ENCODE measurements at regions not wholly inside any gene's neighbourhood (a gene's known extent, or its start where the extent isn't known, plus 50 kb on each side); places are given as distances from the start of the nearest gene placed in this dataset.

DNA sequence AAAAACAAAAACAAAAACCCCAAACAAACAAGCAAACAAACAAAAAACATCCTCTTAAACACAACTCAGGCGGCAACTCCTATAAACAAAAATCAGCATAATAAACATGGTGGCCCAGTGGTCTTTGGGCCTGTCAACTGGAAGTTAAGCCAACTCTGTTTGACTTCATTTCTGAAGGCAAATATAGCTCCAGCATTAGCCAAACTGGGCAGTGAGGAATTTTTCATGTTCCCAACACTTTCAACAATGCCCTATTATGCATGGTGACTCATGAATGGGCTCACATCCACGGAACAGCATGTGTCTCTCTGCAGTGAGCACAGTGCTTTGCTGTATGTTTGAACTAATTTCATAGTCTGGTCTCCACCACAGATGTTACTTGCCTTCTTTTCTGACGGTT lies 143.9 kb upstream of the STC2 start (continued):
- TF ChIP-seq, protein P1, sequence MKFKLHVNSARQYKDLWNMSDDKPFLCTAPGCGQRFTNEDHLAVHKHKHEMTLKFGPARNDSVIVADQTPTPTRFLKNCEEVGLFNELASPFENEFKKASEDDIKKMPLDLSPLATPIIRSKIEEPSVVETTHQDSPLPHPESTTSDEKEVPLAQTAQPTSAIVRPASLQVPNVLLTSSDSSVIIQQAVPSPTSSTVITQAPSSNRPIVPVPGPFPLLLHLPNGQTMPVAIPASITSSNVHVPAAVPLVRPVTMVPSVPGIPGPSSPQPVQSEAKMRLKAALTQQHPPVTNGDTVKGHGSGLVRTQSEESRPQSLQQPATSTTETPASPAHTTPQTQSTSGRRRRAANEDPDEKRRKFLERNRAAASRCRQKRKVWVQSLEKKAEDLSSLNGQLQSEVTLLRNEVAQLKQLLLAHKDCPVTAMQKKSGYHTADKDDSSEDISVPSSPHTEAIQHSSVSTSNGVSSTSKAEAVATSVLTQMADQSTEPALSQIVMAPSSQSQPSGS (CRISPR knock-in tag; IDR thresholded peaks at IDR 0.05; ENCODE audit: borderline replicate concordance, low read depth): no peak

DNA sequence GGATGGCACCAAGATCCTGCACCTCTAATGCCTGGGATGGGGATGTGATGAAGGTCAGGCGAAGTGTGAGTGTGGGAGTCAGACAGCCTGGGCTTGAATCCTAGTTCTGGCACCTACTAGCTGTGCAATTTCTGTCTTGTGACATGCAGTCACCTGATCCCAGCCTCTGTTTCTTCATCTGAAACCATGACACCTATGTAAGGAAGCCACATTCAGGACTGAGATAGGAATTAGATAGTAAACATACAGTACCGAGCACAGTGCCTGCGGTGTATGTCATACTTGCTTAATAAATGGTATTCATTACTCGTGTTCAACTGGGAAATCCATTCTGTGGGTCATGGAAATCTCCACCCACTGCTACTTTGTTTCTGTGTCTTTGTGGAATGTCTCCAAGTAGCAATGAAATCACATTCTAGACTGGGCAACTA lies 140.6 kb upstream of the STC2 start:
- no peak for TF ChIP-seq EMX1 (CRISPR knock-in tag; IDR thresholded peaks at IDR 0.05)
- TF ChIP-seq GRHL2 (CRISPR knock-in tag; IDR thresholded peaks at IDR 0.05; ENCODE audit: insufficient replicate concordance, severe bottlenecking): no peak
- TF ChIP-seq SMAD3 (CRISPR knock-in tag; IDR thresholded peaks at IDR 0.05; ENCODE audit: borderline replicate concordance): no peak
- TF ChIP-seq ZBTB21 (CRISPR knock-in tag; IDR thresholded peaks at IDR 0.05; ENCODE audit: borderline replicate concordance): no peak
- no peak for TF ChIP-seq ZNF232 (CRISPR knock-in tag; IDR thresholded peaks at IDR 0.05)
- TF ChIP-seq, protein P2, sequence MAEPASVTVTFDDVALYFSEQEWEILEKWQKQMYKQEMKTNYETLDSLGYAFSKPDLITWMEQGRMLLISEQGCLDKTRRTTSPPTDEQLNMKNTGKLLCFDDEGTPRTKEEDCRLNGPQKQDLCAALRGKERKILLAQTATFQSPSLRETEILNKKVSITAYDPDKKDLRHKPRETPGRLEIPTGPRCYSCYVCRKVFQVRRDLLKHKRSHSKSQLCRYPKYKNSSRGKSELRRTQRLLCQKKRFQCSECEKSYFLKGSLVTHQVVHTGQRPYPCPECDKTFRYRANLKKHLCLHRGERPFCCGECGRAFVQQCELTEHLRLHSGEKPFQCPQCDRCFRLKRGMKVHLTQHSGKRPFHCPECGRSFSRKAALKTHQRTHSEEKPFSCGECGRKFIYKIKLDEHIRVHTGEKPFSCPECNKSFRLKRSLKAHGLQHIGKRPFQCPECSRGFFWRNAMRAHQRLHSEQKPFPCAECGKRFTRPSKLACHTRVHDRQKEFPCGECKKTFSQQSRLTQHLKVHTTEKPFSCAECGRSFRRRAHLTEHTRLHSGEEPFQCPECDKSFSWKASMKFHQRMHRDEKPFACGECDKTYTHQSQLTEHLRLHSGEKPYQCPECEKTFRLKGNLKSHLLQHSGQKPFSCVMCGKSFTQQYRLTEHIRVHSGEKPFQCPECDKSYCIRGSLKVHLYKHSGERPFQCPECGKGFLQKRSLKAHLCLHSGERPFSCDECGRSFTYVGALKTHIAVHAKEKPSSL (CRISPR knock-in tag; conservative IDR thresholded peaks at IDR 0.05): no peak
- no peak for TF ChIP-seq FOXK1 (CRISPR knock-in tag; IDR thresholded peaks at IDR 0.05)
- no peak for TF ChIP-seq TCF7 (CRISPR knock-in tag; IDR thresholded peaks at IDR 0.05; ENCODE audit: low read depth)
- TF ChIP-seq, protein P3, sequence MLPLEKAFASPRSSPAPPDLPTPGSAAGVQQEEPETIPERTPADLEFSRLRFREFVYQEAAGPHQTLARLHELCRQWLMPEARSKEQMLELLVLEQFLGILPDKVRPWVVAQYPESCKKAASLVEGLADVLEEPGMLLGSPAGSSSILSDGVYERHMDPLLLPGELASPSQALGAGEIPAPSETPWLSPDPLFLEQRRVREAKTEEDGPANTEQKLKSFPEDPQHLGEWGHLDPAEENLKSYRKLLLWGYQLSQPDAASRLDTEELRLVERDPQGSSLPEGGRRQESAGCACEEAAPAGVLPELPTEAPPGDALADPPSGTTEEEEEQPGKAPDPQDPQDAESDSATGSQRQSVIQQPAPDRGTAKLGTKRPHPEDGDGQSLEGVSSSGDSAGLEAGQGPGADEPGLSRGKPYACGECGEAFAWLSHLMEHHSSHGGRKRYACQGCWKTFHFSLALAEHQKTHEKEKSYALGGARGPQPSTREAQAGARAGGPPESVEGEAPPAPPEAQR (CRISPR knock-in tag; IDR thresholded peaks at IDR 0.05): no peak
- no peak for TF ChIP-seq FOXP1 (CRISPR knock-in tag; IDR thresholded peaks at IDR 0.05; ENCODE audit: borderline replicate concordance)
- TF ChIP-seq, protein P4, sequence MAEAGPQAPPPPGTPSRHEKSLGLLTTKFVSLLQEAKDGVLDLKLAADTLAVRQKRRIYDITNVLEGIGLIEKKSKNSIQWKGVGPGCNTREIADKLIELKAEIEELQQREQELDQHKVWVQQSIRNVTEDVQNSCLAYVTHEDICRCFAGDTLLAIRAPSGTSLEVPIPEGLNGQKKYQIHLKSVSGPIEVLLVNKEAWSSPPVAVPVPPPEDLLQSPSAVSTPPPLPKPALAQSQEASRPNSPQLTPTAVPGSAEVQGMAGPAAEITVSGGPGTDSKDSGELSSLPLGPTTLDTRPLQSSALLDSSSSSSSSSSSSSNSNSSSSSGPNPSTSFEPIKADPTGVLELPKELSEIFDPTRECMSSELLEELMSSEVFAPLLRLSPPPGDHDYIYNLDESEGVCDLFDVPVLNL (CRISPR knock-in tag; IDR thresholded peaks at IDR 0.05; ENCODE audit: borderline replicate concordance, low read depth): no peak
- TF ChIP-seq ZNF423 (CRISPR knock-in tag; IDR thresholded peaks at IDR 0.05): no peak
- no peak for TF ChIP-seq ETV6 (CRISPR knock-in tag; IDR thresholded peaks at IDR 0.05)
- Mint-ChIP-seq H3K36me3 (peaks cover 8% of the 10 kb centered on the region), H3K9me3 (peaks cover 26% of the 10 kb centered on the region), H3K4me1 (peaks cover 12% of the 10 kb centered on the region), H3K27ac (no peak overlapping the region), H3K27me3 (ENCODE audit: low read depth) (peaks cover 14% of the 10 kb centered on the region), H3K4me3 (no peak overlapping the region)
- CTCF ChIA-PET: no interaction called here
- DNase-seq (ENCODE audit: low spot score) (no peak), ATAC-seq (no peak)
- POLR2A ChIA-PET: no interaction called here

DNA sequence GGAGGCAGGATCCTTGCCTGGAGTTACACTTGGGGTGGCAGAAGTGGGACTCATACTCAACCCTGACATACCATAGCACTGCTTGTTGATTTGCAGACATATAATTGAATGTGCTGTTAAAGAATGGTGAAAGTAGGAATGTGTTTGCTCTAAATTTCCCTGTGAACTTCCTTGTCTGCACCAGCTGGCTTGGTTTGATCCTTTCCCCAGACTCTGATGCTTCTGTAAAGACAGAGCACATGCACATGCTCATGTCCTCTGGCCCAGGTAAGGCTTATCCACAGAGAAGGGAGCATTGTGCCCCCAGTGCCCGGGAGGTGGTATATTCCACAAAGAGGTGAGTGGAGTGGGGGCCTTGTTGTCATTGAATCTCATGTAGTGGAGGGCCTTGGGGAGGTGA lies 138.0 kb upstream of the STC2 start:
- ChIA-PET POLR2A (no interaction called here), CTCF (no interaction called here)
- H3K4me1 Mint-ChIP-seq: peaks cover 5% of the 10 kb centered on the region
- H3K27me3 Mint-ChIP-seq (ENCODE audit: low read depth): peaks cover 14% of the 10 kb centered on the region
- no peak for ATAC-seq
- no peak overlapping the region for H3K27ac Mint-ChIP-seq
- TF ChIP-seq FOXJ3 (CRISPR knock-in tag; IDR thresholded peaks at IDR 0.05; ENCODE audit: borderline replicate concordance): no peak
- TF ChIP-seq, protein P5, sequence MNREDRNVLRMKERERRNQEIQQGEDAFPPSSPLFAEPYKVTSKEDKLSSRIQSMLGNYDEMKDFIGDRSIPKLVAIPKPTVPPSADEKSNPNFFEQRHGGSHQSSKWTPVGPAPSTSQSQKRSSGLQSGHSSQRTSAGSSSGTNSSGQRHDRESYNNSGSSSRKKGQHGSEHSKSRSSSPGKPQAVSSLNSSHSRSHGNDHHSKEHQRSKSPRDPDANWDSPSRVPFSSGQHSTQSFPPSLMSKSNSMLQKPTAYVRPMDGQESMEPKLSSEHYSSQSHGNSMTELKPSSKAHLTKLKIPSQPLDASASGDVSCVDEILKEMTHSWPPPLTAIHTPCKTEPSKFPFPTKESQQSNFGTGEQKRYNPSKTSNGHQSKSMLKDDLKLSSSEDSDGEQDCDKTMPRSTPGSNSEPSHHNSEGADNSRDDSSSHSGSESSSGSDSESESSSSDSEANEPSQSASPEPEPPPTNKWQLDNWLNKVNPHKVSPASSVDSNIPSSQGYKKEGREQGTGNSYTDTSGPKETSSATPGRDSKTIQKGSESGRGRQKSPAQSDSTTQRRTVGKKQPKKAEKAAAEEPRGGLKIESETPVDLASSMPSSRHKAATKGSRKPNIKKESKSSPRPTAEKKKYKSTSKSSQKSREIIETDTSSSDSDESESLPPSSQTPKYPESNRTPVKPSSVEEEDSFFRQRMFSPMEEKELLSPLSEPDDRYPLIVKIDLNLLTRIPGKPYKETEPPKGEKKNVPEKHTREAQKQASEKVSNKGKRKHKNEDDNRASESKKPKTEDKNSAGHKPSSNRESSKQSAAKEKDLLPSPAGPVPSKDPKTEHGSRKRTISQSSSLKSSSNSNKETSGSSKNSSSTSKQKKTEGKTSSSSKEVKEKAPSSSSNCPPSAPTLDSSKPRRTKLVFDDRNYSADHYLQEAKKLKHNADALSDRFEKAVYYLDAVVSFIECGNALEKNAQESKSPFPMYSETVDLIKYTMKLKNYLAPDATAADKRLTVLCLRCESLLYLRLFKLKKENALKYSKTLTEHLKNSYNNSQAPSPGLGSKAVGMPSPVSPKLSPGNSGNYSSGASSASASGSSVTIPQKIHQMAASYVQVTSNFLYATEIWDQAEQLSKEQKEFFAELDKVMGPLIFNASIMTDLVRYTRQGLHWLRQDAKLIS (CRISPR knock-in tag; IDR thresholded peaks at IDR 0.05; ENCODE audit: borderline replicate concordance): no peak
- H3K4me3 Mint-ChIP-seq: no peak overlapping the region
- no peak for DNase-seq (ENCODE audit: low spot score)
- peaks cover 31% of the 10 kb centered on the region for H3K9me3 Mint-ChIP-seq
- H3K36me3 Mint-ChIP-seq: peaks cover 8% of the 10 kb centered on the region

Data from WTC11 (cell line).